Fibroblast of pulmonary artery (primary cell): ENCODE measurements at regions not wholly inside any gene's neighbourhood (a gene's known extent, or its start where the extent isn't known, plus 50 kb on each side); places are given as distances from the start of the nearest gene placed in this dataset.

Experiments
- DNase-seq: peaks from one replicate; pipeline ENCODE4 v3.0.0-alpha.2; 2010; ENCODE audit warnings: low read depth
- H3K4me3 ChIP-seq: replicated peaks from 2 replicates; pipeline ENCODE4 v1.5.1; 2011; ENCODE audit warnings: low read depth, mild to moderate bottlenecking, control low read depth, low read length, moderate library complexity
- CTCF ChIP-seq: IDR thresholded peaks from 2 replicates; pipeline ENCODE4 v1.5.1; 2011; ENCODE audit warnings: mild to moderate bottlenecking, control low read depth, low read length, inconsistent platforms; ENCODE audit errors: missing control alignments

DNA sequence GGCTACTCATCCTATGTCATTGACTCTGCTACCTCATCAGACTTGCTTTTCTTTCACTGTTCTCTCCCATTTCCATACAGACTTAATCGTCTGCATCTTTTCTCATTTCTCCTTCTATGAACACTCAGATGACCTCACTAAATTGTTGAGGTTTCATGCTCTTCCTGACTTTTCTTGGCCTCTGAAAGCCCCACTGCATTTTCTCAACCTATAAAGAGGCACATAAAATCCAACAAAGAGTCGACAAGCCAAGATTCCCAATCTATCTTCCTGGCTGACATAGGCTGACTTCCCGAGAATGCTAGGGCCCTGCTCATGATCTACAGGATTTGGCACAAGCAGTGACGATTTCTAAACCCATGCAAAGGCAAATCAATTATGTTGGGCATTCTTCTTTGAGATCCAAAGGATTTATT, 280.8 kb upstream of the DPYD start:
- H3K4me3 ChIP-seq = no peak overlapping the region
- no peak for TF ChIP-seq CTCF
- peak; percentile 69 for DNase-seq

DNA sequence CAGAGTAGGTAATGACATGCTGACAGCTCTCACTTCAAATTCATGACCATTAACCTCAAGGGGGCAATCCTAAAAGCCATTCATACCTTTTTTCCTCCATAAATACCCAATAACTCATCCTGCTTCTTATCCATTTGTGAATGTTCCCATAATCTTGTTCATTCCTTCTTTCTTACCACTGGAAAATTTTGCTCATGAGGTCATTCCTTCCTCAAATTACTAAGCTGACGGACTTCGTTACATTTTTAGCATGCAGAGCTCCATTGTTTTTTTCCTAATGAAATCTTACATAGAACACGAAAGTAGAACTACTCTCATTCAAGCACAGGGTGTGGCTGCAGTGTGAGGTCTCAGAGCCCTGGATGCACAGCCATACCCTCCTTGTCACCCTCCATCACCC, 276.5 kb upstream of the DPYD start:
- DNase-seq = peak; percentile 45
- H3K4me3 ChIP-seq = no peak overlapping the region
- no peak for TF ChIP-seq CTCF

- H3K4me3 ChIP-seq = no peak overlapping the region
- no peak for TF ChIP-seq CTCF
- peak; percentile 23 for DNase-seq
These were observed 275.2 kb upstream of the DPYD start for GRCh38 chr1:98196012-98196411.

- no peak for TF ChIP-seq CTCF
- no peak for DNase-seq
These were observed 267.9 kb upstream of the DPYD start for GRCh38 chr1:98188774-98189173.

DNA sequence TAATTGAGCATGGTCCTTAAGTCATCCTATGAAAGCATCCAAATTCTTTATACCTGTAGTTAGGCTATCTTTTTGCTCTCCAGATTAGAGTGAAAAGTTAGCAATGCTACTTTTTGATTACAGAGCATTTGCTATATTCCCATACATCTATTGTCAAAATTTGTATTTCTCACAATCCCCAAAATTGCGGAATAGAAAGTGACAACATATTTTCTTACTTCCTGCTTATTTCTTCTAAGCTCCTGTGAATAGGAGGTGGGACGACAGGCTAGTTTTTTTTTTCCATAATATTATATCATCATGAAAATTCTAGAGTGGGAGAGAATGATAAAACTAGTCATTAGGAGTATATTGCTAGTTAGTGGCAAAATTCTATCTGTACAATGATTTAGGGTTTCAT, 264.0 kb upstream of the DPYD start:
- no peak for DNase-seq
- TF ChIP-seq CTCF = no peak
- no peak overlapping the region for H3K4me3 ChIP-seq

More at GRCh38 chr1:98188774-98189173, 267.9 kb upstream of the DPYD start:
- no peak overlapping the region for H3K4me3 ChIP-seq

GRCh38 chr1:98181036-98181764, 260.4 kb upstream of the DPYD start:
- TF ChIP-seq CTCF = no peak
- no peak overlapping the region for H3K4me3 ChIP-seq
- DNase-seq = no peak
